ENCODE measurements at regions not wholly inside any gene's neighbourhood (a gene's known extent, or its start where the extent isn't known, plus 50 kb on each side); places are given as distances from the start of the nearest gene placed in this dataset.

DNA sequence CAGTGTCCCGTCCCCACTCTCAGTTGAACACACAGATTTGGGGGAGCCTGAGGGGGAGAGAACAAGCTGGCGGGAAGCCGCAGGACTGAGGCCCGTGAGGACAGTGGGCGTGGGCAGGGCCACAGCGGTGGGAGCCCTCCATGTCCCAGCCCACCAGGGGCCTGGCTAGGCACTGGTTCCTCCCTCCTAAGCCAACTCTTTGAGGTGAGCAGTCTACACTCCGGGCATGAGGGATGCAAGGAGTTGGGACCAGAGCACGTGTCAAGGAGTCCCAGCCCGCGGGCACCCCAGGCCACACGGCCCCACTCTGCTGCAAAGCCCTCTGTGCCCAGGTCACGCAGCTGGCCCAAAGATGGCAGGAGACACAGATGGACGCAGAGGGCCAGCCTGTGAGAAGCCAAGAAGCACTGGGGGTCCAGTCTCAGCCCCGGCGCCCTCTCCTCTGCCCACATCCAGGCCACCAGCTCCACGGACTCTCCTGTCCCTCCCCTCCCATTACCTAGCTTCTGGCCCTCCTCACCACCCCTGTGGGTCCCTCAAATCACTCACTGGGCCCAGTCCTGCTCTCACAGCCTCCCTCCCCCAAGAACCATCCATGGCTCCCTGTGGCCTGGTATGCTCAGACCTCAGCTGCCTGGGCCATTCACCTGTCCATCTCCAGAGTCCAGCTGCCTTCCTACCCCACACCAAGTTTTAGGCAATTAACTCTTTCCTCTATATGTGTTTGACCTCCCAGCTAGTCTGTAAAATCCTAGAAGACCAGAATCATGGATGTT lies 206.5 kb downstream of the RBFOX3 start (continued):
- TF ChIP-seq, protein P1, sequence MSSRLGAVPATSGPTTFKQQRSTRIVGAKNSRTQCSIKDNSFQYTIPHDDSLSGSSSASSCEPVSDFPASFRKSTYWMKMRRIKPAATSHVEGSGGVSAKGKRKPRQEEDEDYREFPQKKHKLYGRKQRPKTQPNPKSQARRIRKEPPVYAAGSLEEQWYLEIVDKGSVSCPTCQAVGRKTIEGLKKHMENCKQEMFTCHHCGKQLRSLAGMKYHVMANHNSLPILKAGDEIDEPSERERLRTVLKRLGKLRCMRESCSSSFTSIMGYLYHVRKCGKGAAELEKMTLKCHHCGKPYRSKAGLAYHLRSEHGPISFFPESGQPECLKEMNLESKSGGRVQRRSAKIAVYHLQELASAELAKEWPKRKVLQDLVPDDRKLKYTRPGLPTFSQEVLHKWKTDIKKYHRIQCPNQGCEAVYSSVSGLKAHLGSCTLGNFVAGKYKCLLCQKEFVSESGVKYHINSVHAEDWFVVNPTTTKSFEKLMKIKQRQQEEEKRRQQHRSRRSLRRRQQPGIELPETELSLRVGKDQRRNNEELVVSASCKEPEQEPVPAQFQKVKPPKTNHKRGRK (CRISPR knock-in tag; IDR thresholded peaks at IDR 0.05; ENCODE audit: borderline replicate concordance) = no peak

DNA sequence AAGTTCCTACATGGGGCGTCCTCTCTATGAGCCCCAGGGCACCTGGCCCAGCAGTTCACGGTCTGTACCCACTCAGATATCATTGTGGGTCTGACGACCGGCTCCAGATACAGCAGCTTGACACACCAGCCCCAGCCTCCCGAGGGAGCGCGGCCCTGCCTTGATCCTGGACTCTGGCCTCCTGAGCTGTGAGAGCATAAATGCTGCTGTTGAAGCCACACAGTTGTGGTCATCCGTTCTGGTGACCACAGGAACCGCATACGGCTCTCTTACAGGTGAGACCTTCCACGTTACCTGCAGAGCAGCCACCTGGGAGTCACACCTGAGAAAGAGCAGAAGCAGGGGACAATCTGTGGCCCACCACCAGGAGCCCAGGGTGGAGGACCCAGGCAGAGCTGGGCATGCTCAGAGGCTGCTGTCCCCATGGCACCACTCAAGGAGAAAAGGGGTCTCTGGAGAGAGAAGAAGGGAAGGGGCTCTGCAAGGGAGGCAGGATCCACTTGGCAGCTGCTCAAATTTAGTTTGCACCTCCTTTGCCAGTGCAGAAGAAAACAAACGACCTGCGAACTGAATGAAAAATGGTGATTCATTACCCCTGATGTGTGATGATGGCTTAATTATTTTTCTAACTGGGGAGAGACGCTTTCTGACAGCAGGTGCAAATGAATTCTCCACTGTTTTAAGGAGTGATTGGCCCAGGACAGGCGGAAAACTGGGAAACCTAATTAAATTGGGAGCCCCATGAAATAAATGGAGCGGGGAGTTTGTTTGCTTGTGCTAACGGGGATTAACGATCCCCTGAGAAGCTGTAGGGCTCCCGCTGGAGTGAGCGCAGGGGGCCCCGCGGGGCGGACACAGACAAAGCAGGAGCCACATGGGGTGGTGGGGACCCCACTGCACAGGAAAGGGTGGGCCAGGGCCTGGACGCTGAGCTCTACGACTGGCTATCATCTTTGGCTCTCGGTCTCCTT lies 208.9 kb downstream of the RBFOX3 start:
- Mint-ChIP-seq H3K36me3 (no peaks in the 10 kb centered on the region), H3K27ac (no peak overlapping the region), H3K4me1 (peaks cover 23% of the 10 kb centered on the region), H3K27me3 (ENCODE audit: low read depth) (peaks cover 28% of the 10 kb centered on the region), H3K9me3 (peaks cover 7% of the 10 kb centered on the region), H3K4me3 (peak overlapping the region; percentile 71)
- DNase-seq (ENCODE audit: low spot score) (no peak), ATAC-seq (no peak)
- TF ChIP-seq ZNF423 (CRISPR knock-in tag; IDR thresholded peaks at IDR 0.05) (peak; percentile 52; the same call in 1 of the 2 replicates), PRRX2 (CRISPR knock-in tag; IDR thresholded peaks at IDR 0.05) (no peak)
- ChIA-PET POLR2A (no interaction called here), CTCF (interaction anchor here (0.6 to 3.7 kb wide), 34 partner anchors 8 to 758 kb away, joined by 3 to 86 read pairs (median 6); partner anchors contain the start of genes ENGASE and RBFOX3)

DNA sequence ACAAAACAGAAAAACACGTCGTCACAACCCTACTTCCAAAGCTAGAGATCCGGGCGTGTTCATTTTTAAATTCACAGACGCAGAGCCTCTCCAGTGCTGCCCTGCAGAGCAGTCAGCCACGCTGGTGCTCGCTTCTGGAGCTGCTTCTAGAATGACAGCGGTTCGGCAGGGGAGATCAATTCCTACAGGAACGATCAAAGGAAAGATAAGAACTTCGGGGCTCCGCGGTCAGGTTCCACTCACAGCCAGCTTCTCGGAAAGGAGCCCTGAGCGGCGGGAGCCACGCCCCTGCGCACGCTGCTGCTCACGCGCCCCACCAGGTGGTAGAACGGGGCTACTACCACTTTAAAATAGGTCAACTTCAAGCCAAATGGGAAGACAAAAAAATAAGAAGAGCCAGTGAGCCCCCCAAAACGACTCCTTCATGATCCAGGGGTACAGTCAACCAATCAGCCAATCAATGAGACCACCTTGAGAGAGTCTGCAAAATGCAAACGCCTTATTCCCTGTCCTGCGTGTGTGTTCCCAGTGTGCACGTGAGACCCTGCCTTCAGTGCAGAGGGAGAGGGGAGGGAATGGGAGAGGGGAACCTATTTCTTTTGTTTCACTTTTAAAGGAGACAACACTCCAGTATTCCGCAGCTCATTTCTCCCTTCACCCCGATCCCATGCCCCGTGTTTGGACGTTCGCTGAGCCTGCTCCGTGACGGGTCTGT lies 209.7 kb downstream of the RBFOX3 start:
- Mint-ChIP-seq H3K36me3 (no peaks in the 10 kb centered on the region), H3K27ac (no peak overlapping the region), H3K27me3 (ENCODE audit: low read depth) (peaks cover 28% of the 10 kb centered on the region), H3K4me1 (peaks cover 20% of the 10 kb centered on the region), H3K9me3 (peaks cover 5% of the 10 kb centered on the region), H3K4me3 (peak overlapping the region; percentile 71)
- ATAC-seq (peak; percentile 83), DNase-seq (ENCODE audit: low spot score) (peak; percentile 79)
- ChIA-PET CTCF (interaction anchor here (0.5 to 3.7 kb wide), 79 partner anchors 9 to 460 kb away, joined by 3 to 86 read pairs (median 4); partner anchors contain the start of genes ENGASE and RBFOX3), POLR2A (interaction anchor here (0.6 kb wide), 1 partner anchor 352 kb away, joined by 4 read pairs; no protein-coding TSS in a partner anchor)
- TF ChIP-seq, protein P2, sequence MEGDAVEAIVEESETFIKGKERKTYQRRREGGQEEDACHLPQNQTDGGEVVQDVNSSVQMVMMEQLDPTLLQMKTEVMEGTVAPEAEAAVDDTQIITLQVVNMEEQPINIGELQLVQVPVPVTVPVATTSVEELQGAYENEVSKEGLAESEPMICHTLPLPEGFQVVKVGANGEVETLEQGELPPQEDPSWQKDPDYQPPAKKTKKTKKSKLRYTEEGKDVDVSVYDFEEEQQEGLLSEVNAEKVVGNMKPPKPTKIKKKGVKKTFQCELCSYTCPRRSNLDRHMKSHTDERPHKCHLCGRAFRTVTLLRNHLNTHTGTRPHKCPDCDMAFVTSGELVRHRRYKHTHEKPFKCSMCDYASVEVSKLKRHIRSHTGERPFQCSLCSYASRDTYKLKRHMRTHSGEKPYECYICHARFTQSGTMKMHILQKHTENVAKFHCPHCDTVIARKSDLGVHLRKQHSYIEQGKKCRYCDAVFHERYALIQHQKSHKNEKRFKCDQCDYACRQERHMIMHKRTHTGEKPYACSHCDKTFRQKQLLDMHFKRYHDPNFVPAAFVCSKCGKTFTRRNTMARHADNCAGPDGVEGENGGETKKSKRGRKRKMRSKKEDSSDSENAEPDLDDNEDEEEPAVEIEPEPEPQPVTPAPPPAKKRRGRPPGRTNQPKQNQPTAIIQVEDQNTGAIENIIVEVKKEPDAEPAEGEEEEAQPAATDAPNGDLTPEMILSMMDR (IDR thresholded peaks at IDR 0.05) = peak; percentile 75
- no peak for TF ChIP-seq KAT7 (CRISPR knock-in tag; IDR thresholded peaks at IDR 0.05; ENCODE audit: borderline replicate concordance)

DNA sequence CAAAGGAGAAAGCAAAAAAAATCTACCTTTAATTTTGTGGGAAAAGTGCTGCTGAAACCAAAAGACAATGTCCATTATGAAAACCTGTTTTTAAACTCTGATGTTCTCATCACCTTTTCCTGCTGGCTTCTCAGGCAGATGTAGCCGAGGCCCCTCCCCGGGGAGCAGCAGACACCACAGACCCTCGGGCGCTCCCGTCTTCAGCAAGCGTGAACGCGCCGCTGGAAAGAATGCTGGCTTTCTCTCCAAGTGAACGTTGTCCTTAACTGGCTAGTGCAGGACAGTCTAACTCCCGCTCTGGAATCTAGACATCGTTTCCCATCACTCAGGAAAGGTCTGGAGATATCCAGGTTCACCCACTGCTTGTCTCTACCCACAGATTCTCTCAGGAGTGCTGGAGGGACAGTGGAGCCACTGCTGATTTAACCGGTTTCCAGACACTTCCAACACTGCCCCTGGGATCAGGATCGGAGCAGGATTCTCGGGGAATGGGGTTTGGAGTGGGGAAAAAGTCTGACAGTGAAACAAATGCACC lies 211.2 kb downstream of the RBFOX3 start:
- peaks cover 28% of the 10 kb centered on the region for H3K27me3 Mint-ChIP-seq (ENCODE audit: low read depth)
- POLR2A ChIA-PET = no interaction called here
- no peak for TF ChIP-seq RORB (CRISPR knock-in tag; IDR thresholded peaks at IDR 0.05)
- CTCF ChIA-PET = interaction anchor here (1.2 to 3.7 kb wide), 3 partner anchors 9 to 308 kb away, joined by 3 to 86 read pairs (median 31); no protein-coding TSS in a partner anchor
- no peaks in the 10 kb centered on the region for H3K9me3 Mint-ChIP-seq
- DNase-seq (ENCODE audit: low spot score) (no peak), ATAC-seq (no peak)
- no peaks in the 10 kb centered on the region for H3K36me3 Mint-ChIP-seq
- peaks cover 20% of the 10 kb centered on the region for H3K4me1 Mint-ChIP-seq
- H3K4me3 Mint-ChIP-seq = no peak overlapping the region
- H3K27ac Mint-ChIP-seq = no peak overlapping the region

DNA sequence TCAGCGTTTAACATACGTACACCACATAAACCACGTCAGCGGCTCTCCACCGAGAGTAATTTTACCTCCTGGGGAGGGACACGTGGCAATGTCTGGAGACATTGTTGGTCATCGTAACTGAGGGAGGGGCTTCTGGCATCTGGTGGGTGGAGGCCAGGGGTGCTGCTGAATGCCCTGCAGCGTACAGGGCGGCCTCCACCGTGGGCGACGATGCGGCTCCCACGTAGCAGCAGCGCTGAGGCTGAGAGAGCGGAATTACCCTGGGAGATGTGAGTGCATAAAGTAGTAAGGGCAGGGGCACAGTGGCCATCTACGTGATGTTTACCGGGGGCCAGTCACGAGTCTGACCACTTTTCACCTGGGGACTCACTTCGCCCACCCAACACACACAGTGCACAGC lies 212.4 kb downstream of the RBFOX3 start:
- peaks cover 20% of the 10 kb centered on the region for H3K4me1 Mint-ChIP-seq
- H3K9me3 Mint-ChIP-seq = no peaks in the 10 kb centered on the region
- ChIA-PET CTCF (no interaction called here), POLR2A (no interaction called here)
- DNase-seq (ENCODE audit: low spot score) = no peak
- H3K27me3 Mint-ChIP-seq (ENCODE audit: low read depth) = peaks cover 33% of the 10 kb centered on the region
- no peaks in the 10 kb centered on the region for H3K36me3 Mint-ChIP-seq
- ATAC-seq = no peak
- no peak overlapping the region for H3K4me3 Mint-ChIP-seq
- H3K27ac Mint-ChIP-seq = no peak overlapping the region
- TF ChIP-seq, protein P3, sequence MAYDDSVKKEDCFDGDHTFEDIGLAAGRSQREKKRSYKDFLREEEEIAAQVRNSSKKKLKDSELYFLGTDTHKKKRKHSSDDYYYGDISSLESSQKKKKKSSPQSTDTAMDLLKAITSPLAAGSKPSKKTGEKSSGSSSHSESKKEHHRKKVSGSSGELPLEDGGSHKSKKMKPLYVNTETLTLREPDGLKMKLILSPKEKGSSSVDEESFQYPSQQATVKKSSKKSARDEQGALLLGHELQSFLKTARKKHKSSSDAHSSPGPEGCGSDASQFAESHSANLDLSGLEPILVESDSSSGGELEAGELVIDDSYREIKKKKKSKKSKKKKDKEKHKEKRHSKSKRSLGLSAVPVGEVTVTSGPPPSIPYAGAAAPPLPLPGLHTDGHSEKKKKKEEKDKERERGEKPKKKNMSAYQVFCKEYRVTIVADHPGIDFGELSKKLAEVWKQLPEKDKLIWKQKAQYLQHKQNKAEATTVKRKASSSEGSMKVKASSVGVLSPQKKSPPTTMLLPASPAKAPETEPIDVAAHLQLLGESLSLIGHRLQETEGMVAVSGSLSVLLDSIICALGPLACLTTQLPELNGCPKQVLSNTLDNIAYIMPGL (CRISPR knock-in tag; IDR thresholded peaks at IDR 0.05) = no peak
- TF ChIP-seq GRHL2 (CRISPR knock-in tag; IDR thresholded peaks at IDR 0.05; ENCODE audit: insufficient replicate concordance, severe bottlenecking) = no peak
- TF ChIP-seq, protein P2 (IDR thresholded peaks at IDR 0.05) = no peak
- TF ChIP-seq, protein P4, sequence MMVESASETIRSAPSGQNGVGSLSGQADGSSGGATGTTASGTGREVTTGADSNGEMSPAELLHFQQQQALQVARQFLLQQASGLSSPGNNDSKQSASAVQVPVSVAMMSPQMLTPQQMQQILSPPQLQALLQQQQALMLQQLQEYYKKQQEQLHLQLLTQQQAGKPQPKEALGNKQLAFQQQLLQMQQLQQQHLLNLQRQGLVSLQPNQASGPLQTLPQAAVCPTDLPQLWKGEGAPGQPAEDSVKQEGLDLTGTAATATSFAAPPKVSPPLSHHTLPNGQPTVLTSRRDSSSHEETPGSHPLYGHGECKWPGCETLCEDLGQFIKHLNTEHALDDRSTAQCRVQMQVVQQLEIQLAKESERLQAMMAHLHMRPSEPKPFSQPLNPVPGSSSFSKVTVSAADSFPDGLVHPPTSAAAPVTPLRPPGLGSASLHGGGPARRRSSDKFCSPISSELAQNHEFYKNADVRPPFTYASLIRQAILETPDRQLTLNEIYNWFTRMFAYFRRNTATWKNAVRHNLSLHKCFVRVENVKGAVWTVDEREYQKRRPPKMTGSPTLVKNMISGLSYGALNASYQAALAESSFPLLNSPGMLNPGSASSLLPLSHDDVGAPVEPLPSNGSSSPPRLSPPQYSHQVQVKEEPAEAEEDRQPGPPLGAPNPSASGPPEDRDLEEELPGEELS (CRISPR knock-in tag; IDR thresholded peaks at IDR 0.05) = no peak
- no peak for TF ChIP-seq FOXJ3 (CRISPR knock-in tag; IDR thresholded peaks at IDR 0.05; ENCODE audit: borderline replicate concordance)
- no peak for TF ChIP-seq ZNF138 (CRISPR knock-in tag; conservative IDR thresholded peaks at IDR 0.05)
- TF ChIP-seq JUN (CRISPR knock-in tag; IDR thresholded peaks at IDR 0.05) = no peak

Measured in WTC11 (cell line).